ENCODE measurements at regions not wholly inside any gene's neighbourhood (a gene's known extent, or its start where the extent isn't known, plus 50 kb on each side); places are given as distances from the start of the nearest gene placed in this dataset.

DNA sequence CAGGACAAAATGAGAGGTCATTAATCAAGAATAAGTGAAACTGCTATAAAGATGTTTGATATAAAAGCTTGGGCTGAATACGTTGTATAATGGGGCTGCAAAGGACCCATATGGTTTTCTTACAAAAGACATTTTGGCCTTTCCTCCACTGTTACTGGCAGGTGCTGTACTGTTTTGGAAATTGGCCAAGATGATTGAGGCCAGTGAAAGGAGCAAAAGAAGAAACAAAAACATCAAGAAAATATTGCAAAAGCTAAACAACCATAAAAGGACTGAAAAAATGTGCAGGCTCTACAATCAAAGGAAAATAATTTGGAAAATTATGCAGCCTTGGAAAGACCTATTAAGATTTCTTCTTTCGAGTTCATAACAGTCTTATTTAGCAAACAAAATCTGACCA lies 222.2 kb upstream of the PPP1R2C start:
- Histone ChIP-seq H3K4me3 (ENCODE audit: low read length) (no peak overlapping the region), H3K27ac (ENCODE audit: low read depth, low read length) (no peak overlapping the region), H3K36me3 (ENCODE audit: control insufficient read depth, insufficient read depth, low read length) (no peaks in the 10 kb centered on the region), H3K27me3 (ENCODE audit: control insufficient read depth, insufficient read depth, low read length) (no peaks in the 10 kb centered on the region), H3K4me1 (ENCODE audit: control insufficient read depth, insufficient read depth, low read length) (no peaks in the 10 kb centered on the region), H3K9ac (ENCODE audit: low read length) (no peak overlapping the region)

DNA sequence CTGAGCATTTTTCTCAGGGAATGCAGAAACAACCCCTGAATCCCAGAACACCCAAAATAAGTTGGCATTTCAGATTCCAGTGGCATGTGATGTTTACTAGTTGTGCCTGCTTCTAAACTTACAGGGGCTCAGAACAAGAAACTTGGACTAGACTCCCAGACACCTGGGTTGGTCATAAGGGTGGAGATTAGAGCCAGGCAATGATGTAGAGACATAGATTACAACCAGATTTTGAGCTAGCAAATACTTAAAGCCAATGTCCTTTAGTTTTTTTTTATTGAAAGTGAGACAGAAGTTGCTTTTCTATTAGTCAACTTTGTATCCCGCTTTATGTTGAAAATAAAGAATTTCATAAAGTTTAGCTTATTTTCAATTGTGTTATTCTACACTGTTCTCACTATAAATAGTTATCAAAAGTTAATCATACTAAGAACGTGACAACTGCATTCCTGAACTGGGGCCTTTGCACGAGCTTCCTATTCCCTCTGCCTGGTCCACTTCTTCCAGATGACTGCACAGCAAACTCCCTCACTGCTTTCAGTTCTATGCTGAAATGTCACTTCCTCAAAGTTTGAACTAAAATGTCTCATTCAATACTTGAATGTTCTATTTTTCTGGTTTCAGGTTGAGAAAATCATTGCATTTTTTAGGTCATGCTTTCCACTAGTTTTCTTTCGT lies 224.7 kb upstream of the PPP1R2C start:
- Histone ChIP-seq H3K27me3 (ENCODE audit: control insufficient read depth, insufficient read depth, low read length) (no peaks in the 10 kb centered on the region), H3K9ac (ENCODE audit: low read length) (no peak overlapping the region), H3K4me1 (ENCODE audit: control insufficient read depth, insufficient read depth, low read length) (no peaks in the 10 kb centered on the region), H3K4me3 (ENCODE audit: low read length) (no peak overlapping the region), H3K27ac (ENCODE audit: low read depth, low read length) (no peak overlapping the region), H3K36me3 (ENCODE audit: control insufficient read depth, insufficient read depth, low read length) (no peaks in the 10 kb centered on the region)

DNA sequence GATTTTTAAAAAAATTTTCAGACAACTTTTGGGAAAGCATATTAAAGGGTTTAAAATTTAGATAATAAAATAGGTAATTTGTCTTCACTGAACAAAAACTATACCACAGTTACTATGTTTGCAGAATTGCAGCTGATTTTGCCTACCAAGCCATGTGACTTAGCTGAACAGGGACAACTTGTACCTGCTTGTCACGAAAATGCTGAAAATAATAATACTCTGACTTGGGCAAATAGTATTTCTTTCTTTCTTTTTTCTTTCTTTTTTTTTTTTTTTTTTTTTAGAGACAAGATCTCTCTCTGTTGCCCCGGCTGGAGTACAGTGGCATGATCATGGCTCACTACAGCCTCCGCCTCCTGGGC lies 225.2 kb upstream of the PPP1R2C start:
- Histone ChIP-seq H3K27ac (ENCODE audit: low read depth, low read length) (no peak overlapping the region), H3K27me3 (ENCODE audit: control insufficient read depth, insufficient read depth, low read length) (no peaks in the 10 kb centered on the region), H3K9ac (ENCODE audit: low read length) (no peak overlapping the region), H3K4me1 (ENCODE audit: control insufficient read depth, insufficient read depth, low read length) (no peaks in the 10 kb centered on the region), H3K4me3 (ENCODE audit: low read length) (no peak overlapping the region), H3K36me3 (ENCODE audit: control insufficient read depth, insufficient read depth, low read length) (no peaks in the 10 kb centered on the region)

DNA sequence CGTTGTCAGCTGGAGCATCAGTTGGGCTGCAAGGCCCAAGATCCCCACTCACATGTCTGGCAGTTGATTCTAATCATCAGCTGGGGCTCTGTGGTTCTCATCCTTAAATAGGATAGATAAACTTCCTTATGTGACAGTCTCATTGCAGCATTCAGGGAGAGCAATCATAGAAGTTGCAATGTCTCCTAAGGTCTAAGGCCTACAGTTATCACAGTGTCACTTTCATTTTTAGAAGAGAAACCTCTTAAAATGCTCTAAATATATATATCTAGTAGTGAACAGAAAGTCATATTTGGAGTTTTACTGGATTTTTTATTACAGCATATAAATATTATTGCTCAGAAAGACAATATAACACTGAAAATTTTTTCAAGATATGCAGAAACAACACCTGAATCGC lies 226.0 kb upstream of the PPP1R2C start:
- H3K27me3 ChIP-seq (ENCODE audit: control insufficient read depth, insufficient read depth, low read length): no peaks in the 10 kb centered on the region
- H3K4me3 ChIP-seq (ENCODE audit: low read length): no peak overlapping the region
- no peak overlapping the region for H3K27ac ChIP-seq (ENCODE audit: low read depth, low read length)
- H3K36me3 ChIP-seq (ENCODE audit: control insufficient read depth, insufficient read depth, low read length): no peaks in the 10 kb centered on the region
- H3K4me1 ChIP-seq (ENCODE audit: control insufficient read depth, insufficient read depth, low read length): no peaks in the 10 kb centered on the region
- H3K9ac ChIP-seq (ENCODE audit: low read length): no peak overlapping the region

DNA sequence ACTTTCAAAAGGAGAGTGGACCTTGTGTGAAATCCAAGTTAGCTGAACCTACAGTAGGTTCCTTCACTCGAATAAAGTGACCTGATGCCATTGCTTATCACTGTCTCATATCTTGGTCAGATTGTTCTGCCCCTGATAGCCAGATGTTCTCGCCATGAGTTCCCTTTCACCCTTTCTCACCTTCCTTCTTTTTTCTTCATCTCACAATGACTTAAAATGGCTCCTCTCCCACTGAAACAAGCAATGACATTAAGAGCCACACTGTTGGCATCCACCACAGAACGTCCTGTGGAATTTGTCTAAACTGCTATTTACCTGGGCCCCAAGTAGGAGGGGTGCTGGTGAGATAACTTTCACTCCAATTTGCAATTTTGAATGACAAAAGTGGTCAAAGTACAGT lies 227.6 kb upstream of the PPP1R2C start:
- H3K9ac ChIP-seq (ENCODE audit: low read length): no peak overlapping the region
- H3K27me3 ChIP-seq (ENCODE audit: control insufficient read depth, insufficient read depth, low read length): no peaks in the 10 kb centered on the region
- H3K27ac ChIP-seq (ENCODE audit: low read depth, low read length): no peak overlapping the region
- H3K36me3 ChIP-seq (ENCODE audit: control insufficient read depth, insufficient read depth, low read length): no peaks in the 10 kb centered on the region
- no peak overlapping the region for H3K4me3 ChIP-seq (ENCODE audit: low read length)
- H3K4me1 ChIP-seq (ENCODE audit: control insufficient read depth, insufficient read depth, low read length): no peaks in the 10 kb centered on the region

DNA sequence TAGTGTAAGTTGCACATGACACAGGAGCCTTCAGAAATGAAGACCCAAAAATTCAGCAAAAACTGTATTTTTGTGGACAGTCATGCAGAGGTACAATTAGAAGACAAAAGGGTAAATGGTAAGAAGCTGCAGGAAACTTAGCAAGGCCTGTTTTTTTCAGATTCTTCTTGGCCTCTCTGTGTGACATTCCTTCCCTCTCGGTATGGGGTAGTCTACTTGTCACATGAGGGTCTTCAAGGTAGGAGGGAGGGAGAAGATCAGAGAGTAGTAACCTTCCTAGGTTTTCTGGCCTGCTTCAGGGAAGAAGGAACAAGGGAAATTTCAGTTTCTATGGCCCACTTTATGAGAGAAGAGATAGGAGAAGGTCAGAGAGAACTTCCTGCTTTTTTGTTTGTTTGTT lies 230.4 kb upstream of the PPP1R2C start:
- Histone ChIP-seq H3K36me3 (ENCODE audit: control insufficient read depth, insufficient read depth, low read length) (no peaks in the 10 kb centered on the region), H3K27me3 (ENCODE audit: control insufficient read depth, insufficient read depth, low read length) (no peaks in the 10 kb centered on the region), H3K4me1 (ENCODE audit: control insufficient read depth, insufficient read depth, low read length) (no peaks in the 10 kb centered on the region), H3K27ac (ENCODE audit: low read depth, low read length) (no peak overlapping the region), H3K9ac (ENCODE audit: low read length) (no peak overlapping the region), H3K4me3 (ENCODE audit: low read length) (no peak overlapping the region)

DNA sequence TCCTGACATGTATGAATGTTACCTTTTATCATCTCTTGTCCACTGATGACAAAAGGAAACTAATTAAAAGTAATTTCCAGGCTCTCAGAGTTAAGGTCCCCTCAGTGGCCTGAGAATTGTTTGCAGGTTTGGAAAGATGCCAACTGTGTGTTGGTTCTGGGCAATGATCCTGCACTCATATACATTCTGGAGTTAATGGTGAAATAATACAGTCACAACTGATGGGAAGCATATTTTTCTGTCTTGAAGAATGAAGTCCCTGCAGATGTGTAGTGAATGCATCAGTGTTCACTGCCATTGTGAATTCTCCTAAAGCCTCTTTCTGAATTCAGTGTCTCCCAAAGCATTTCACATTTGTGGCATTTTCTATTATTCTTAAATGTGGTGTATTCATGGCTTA lies 238.1 kb upstream of the PPP1R2C start:
- Histone ChIP-seq H3K36me3 (ENCODE audit: control insufficient read depth, insufficient read depth, low read length) (no peaks in the 10 kb centered on the region), H3K4me1 (ENCODE audit: control insufficient read depth, insufficient read depth, low read length) (no peaks in the 10 kb centered on the region), H3K4me3 (ENCODE audit: low read length) (no peak overlapping the region), H3K27ac (ENCODE audit: low read depth, low read length) (no peak overlapping the region), H3K9ac (ENCODE audit: low read length) (no peak overlapping the region), H3K27me3 (ENCODE audit: control insufficient read depth, insufficient read depth, low read length) (no peaks in the 10 kb centered on the region)

DNA sequence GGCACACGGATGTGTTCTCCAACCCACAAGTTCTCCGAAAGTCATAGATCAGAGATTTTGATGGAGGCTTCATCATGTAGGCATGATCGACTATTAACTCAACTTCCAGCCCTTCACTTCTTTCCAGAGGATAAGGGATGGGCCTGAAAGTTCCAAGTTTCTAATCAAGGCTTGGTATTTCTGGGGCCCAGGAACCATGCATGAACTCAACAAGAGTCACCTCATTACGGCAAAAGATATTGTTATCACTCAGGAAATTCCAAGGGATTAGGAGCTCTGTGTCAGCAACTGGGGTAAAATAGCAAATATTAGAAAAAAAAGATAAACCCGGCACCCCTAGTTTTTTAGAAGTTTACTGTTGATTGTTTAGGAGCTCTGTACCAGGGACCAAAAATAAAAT lies 240.1 kb upstream of the PPP1R2C start:
- Histone ChIP-seq H3K4me1 (ENCODE audit: control insufficient read depth, insufficient read depth, low read length) (no peaks in the 10 kb centered on the region), H3K27me3 (ENCODE audit: control insufficient read depth, insufficient read depth, low read length) (no peaks in the 10 kb centered on the region), H3K27ac (ENCODE audit: low read depth, low read length) (no peak overlapping the region), H3K36me3 (ENCODE audit: control insufficient read depth, insufficient read depth, low read length) (no peaks in the 10 kb centered on the region), H3K9ac (ENCODE audit: low read length) (no peak overlapping the region), H3K4me3 (ENCODE audit: low read length) (no peak overlapping the region)

DNA sequence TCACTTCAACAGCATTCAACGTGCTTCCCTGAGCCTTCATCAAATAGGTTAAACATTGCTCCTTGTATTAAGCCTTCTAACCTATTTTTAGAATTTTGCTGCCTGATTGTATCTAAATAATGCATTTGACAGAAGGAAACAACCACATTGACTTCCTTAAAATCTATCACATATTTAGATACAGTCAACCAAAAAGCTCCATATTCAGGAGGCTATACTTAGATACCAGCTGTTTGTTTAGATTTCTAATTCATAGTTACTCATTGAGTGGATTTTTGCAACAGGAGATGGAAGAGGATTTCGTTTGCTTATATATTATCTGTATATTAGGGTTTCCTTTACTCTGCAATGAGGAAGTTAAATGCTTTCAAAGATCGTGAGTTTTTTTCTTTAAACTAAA lies 241.1 kb upstream of the PPP1R2C start:
- no peak overlapping the region for H3K4me3 ChIP-seq (ENCODE audit: low read length)
- H3K27me3 ChIP-seq (ENCODE audit: control insufficient read depth, insufficient read depth, low read length): no peaks in the 10 kb centered on the region
- no peaks in the 10 kb centered on the region for H3K4me1 ChIP-seq (ENCODE audit: control insufficient read depth, insufficient read depth, low read length)
- no peak overlapping the region for H3K9ac ChIP-seq (ENCODE audit: low read length)
- no peak overlapping the region for H3K27ac ChIP-seq (ENCODE audit: low read depth, low read length)
- no peaks in the 10 kb centered on the region for H3K36me3 ChIP-seq (ENCODE audit: control insufficient read depth, insufficient read depth, low read length)

DNA sequence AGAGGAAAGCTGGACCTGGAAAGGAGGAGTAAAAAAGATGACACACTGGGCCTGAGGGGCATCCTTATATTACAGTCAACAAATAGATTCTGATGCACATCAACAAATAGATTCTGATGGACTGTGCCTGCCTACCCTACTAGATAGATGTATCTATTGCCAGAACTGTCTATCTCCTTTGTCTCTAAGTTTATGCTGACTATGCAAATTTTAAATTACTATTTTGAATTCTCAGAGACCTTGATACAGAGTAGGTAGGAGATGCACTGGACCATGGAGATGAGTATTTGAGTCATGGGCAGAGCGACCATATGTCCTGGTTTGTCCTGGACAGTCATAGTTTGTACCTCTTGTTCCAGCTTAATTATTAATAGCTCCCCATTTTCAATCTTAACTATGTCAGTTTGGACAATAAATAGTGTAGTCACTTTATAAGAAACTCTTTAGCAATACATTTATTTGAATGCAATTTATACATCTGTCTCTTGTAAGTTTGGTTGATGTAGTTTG lies 247.9 kb upstream of the PPP1R2C start:
- Histone ChIP-seq H3K9ac (ENCODE audit: low read length) (no peak overlapping the region), H3K4me1 (ENCODE audit: control insufficient read depth, insufficient read depth, low read length) (no peaks in the 10 kb centered on the region), H3K36me3 (ENCODE audit: control insufficient read depth, insufficient read depth, low read length) (no peaks in the 10 kb centered on the region), H3K27ac (ENCODE audit: low read depth, low read length) (no peak overlapping the region), H3K27me3 (ENCODE audit: control insufficient read depth, insufficient read depth, low read length) (no peaks in the 10 kb centered on the region), H3K4me3 (ENCODE audit: low read length) (no peak overlapping the region)

DNA sequence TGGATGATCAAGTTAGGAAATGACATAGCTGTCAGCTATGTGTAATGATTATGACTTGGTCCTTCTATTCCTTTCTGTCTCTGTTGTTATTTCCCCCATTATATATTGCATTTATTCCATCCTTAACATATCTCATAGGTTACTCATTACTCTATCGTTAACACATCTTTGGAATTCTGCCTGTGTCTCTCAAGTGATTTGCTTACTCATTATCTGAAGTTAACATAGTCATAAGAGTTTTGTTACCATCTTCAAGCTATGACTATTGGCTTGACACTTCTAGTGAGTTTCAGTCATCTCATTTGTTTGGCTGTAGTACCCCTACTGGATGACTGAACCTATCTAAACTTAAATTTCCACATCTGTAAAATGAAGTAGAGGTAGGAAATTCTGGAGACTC lies 286.1 kb upstream of the PPP1R2C start:
- Histone ChIP-seq H3K36me3 (ENCODE audit: control insufficient read depth, insufficient read depth, low read length) (no peaks in the 10 kb centered on the region), H3K4me1 (ENCODE audit: control insufficient read depth, insufficient read depth, low read length) (no peaks in the 10 kb centered on the region), H3K27me3 (ENCODE audit: control insufficient read depth, insufficient read depth, low read length) (peaks cover 3% of the 10 kb centered on the region), H3K4me3 (ENCODE audit: low read length) (no peak overlapping the region), H3K27ac (ENCODE audit: low read depth, low read length) (no peak overlapping the region), H3K9ac (ENCODE audit: low read length) (no peak overlapping the region)

DNA sequence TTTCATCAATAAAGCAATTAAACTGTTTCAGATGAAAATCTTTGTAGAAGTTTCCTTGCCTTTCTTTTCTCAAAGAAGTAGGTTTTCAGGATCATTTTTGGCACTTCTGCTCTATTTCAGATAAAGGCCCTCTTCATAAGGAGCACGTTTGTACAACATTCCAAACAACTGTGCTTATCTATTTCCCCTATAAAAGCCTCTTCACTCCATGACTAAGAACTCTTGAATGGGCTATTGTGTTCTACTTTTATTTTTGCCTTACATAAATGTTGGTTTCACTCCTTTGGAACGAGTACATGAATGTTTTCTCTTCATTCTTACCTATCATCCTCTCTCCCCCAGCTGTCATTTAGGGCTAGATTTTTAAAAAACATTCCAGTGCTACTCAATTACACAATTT lies 288.0 kb upstream of the PPP1R2C start:
- peaks cover 3% of the 10 kb centered on the region for H3K27me3 ChIP-seq (ENCODE audit: control insufficient read depth, insufficient read depth, low read length)
- no peak overlapping the region for H3K27ac ChIP-seq (ENCODE audit: low read depth, low read length)
- no peaks in the 10 kb centered on the region for H3K4me1 ChIP-seq (ENCODE audit: control insufficient read depth, insufficient read depth, low read length)
- no peak overlapping the region for H3K9ac ChIP-seq (ENCODE audit: low read length)
- H3K4me3 ChIP-seq (ENCODE audit: low read length): no peak overlapping the region
- H3K36me3 ChIP-seq (ENCODE audit: control insufficient read depth, insufficient read depth, low read length): no peaks in the 10 kb centered on the region

DNA sequence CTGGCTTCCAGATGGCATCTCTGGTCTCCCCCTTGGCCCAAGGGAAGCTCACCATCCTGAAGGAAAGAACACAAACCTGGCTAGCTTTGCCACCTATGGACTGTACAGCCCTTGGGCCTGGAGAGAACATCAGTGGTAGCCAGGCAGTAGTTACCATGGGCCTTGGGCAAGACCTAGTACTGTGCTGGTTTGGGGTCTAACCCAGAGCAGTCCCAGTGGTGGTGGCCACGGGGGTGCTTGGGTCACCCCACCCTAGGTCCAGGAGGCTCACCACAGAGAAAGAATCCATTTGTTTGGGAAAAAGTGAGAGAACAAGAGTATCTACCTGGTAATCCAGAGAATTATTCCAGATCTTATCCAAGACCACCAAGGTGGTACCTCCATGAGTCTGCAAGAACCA lies 290.7 kb upstream of the PPP1R2C start:
- H3K27ac ChIP-seq (ENCODE audit: low read depth, low read length): no peak overlapping the region
- peaks cover 3% of the 10 kb centered on the region for H3K27me3 ChIP-seq (ENCODE audit: control insufficient read depth, insufficient read depth, low read length)
- no peaks in the 10 kb centered on the region for H3K36me3 ChIP-seq (ENCODE audit: control insufficient read depth, insufficient read depth, low read length)
- H3K9ac ChIP-seq (ENCODE audit: low read length): no peak overlapping the region
- H3K4me3 ChIP-seq (ENCODE audit: low read length): no peak overlapping the region
- H3K4me1 ChIP-seq (ENCODE audit: control insufficient read depth, insufficient read depth, low read length): no peaks in the 10 kb centered on the region
